ENCODE measurements at regions not wholly inside any gene's neighbourhood (a gene's known extent, or its start where the extent isn't known, plus 50 kb on each side); places are given as distances from the start of the nearest gene placed in this dataset.

DNA sequence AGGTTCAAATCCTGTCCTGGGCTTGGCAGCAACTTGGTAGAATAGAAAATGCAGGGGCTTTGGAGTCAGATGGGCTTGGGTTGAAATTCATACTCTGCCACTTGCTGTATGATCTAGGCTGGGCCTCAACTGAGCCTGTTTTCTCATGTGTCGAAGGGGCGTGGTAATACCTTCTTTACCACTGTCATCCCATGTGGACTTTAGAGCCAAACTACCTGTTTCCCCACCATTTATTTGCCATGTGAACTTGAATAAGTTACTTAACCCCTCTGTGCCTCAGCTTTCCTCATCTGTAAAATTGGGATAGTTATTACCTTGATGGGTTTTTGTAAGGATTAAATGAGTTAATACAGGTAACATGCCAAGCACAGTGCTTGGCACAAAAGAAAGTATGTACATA is 106.0 kb downstream of the COPRS start:
- TF ChIP-seq, protein P1, sequence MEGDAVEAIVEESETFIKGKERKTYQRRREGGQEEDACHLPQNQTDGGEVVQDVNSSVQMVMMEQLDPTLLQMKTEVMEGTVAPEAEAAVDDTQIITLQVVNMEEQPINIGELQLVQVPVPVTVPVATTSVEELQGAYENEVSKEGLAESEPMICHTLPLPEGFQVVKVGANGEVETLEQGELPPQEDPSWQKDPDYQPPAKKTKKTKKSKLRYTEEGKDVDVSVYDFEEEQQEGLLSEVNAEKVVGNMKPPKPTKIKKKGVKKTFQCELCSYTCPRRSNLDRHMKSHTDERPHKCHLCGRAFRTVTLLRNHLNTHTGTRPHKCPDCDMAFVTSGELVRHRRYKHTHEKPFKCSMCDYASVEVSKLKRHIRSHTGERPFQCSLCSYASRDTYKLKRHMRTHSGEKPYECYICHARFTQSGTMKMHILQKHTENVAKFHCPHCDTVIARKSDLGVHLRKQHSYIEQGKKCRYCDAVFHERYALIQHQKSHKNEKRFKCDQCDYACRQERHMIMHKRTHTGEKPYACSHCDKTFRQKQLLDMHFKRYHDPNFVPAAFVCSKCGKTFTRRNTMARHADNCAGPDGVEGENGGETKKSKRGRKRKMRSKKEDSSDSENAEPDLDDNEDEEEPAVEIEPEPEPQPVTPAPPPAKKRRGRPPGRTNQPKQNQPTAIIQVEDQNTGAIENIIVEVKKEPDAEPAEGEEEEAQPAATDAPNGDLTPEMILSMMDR (IDR thresholded peaks at IDR 0.05) = no peak
- H3K4me1 ChIP-seq (ENCODE audit: low read depth) = peaks cover 4% of the 10 kb centered on the region
- intact Hi-C loops (cut with DNase I, micrococcal nuclease) = no loop called here
- no peaks in the 10 kb centered on the region for H3K36me3 ChIP-seq (ENCODE audit: low read depth)
- ATAC-seq (peak; percentile 89), DNase-seq (peak in 1 of 3 donors; percentile 60)
- H3K4me3 ChIP-seq = no peak overlapping the region
- no peaks in the 10 kb centered on the region for H3K9me3 ChIP-seq

DNA sequence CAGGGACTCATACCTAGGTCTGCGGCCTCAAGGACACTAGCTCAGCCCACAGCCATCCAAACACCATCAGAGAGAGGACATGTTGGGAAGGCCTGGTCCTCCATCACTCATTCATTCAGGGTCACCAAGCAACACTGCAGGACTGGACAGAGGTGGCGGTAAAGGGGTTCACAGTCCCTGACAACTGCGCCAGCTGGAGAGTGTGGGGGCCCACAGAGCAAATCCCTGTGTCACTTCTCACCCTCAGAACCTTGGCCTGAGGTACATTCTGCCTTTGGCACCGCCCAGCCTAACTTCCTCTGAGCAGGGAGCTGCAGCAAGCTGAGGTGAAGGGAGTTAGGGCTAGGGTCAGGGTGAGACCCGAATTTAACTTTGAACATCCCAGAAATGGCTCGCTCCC is 106.5 kb downstream of the COPRS start:
- intact Hi-C loops (cut with DNase I, micrococcal nuclease) = no loop called here
- TF ChIP-seq, protein P1 (IDR thresholded peaks at IDR 0.05) = no peak
- ATAC-seq (no peak), DNase-seq (no peak)
- Histone ChIP-seq H3K4me3 (no peak overlapping the region), H3K36me3 (ENCODE audit: low read depth) (no peaks in the 10 kb centered on the region), H3K9me3 (no peaks in the 10 kb centered on the region), H3K4me1 (ENCODE audit: low read depth) (peaks cover 4% of the 10 kb centered on the region)

DNA sequence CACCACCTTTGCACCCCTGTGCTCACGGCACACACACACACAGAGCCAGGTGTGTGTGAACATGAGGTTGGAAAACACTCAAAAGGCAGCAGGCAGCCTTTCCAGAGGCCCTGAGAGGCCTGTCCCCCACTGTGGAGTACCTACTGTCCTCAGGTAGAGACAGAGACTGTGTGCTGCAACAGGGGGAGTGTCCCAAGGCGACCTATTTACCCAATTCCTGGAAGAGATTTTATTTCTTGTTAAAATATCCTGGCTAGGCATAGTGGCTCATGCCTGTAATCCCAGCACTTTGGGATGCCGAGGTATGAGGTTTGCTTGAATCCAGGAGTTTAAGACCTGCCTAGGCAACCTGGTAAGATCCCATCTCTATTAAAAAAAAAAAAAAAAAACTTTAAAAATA is 108.5 kb downstream of the COPRS start:
- TF ChIP-seq, protein P1 (IDR thresholded peaks at IDR 0.05) = no peak
- no peaks in the 10 kb centered on the region for H3K9me3 ChIP-seq
- DNase-seq (no peak), ATAC-seq (no peak)
- no peaks in the 10 kb centered on the region for H3K36me3 ChIP-seq (ENCODE audit: low read depth)
- no peak overlapping the region for H3K4me3 ChIP-seq
- H3K4me1 ChIP-seq (ENCODE audit: low read depth) = peaks cover 4% of the 10 kb centered on the region
- intact Hi-C loops (cut with DNase I, micrococcal nuclease) = no loop called here

DNA sequence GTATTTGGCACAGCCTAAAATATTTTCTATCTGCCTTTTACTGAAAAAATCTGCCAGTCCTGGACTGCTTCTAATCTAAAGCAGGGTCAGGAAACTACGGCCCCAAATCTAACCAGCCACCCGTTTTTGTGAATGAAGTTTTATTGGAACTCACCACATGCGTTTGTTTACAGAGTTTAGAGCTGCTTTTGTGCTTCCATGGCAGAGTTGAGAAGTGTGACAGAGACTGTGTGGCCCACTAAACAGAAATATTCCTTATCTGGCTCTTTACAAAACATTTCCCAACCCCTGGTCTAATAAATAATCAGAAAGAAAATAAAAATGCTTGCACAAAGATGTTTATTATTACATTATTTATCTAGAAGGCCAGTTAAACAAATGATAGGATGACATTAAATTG is 110.2 kb downstream of the COPRS start:
- intact Hi-C loops (cut with DNase I, micrococcal nuclease) = no loop called here
- Histone ChIP-seq H3K36me3 (ENCODE audit: low read depth) (no peaks in the 10 kb centered on the region), H3K4me1 (ENCODE audit: low read depth) (peaks cover 4% of the 10 kb centered on the region), H3K4me3 (no peak overlapping the region), H3K9me3 (no peaks in the 10 kb centered on the region)
- DNase-seq = no peak
- TF ChIP-seq, protein P1 (IDR thresholded peaks at IDR 0.05) = no peak
- ATAC-seq = no peak

DNA sequence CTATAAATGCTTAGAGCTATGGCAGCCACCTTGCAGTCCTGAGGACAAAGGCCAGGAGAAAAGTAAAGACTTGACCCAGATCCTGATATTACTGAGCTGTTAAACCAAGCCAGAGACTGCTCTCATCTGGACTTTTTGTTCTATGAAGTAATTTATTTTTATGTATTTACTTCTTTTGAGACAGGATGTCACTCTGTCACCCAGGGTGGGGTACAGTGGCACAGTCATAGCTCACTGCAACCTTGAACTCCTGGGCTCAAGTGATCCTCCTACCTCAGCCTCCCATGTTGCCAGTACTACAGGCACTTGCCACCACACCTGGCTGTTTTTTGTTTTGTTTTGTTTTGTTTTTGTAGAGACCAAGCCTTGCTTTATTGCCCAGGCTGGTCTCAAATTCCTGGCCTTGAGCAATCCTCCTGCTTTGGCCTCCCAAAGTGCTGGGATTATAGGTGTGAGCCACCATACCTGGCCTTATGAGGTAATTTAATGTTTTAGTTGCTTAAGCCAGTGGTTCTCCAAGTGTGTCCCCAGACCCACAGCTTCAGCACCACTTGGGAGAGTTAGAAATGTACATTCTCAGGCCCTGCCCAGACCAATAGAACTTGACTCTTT is 112.1 kb downstream of the COPRS start:
- ATAC-seq (peak; percentile 76), DNase-seq (no peak)
- H3K4me1 ChIP-seq (ENCODE audit: low read depth) = no peaks in the 10 kb centered on the region

More for the DNA sequence above, 112.1 kb downstream of the COPRS start:
- Histone ChIP-seq H3K9me3 (no peaks in the 10 kb centered on the region), H3K36me3 (ENCODE audit: low read depth) (no peaks in the 10 kb centered on the region), H3K4me3 (no peak overlapping the region)
- intact Hi-C loops (cut with DNase I, micrococcal nuclease) = no loop called here
- TF ChIP-seq, protein P1 (IDR thresholded peaks at IDR 0.05) = no peak

Data from mucosa of descending colon (tissue), 3 donors.